Endodermal cell (in vitro differentiated cells): ENCODE measurements at regions not wholly inside any gene's neighbourhood (a gene's known extent, or its start where the extent isn't known, plus 50 kb on each side); places are given as distances from the start of the nearest gene placed in this dataset.

Experiments used
- DNase-seq: peaks from one replicate; pipeline ENCODE4 v3.0.0-alpha.2; 2017
- H3K27ac ChIP-seq: 2 replicates; pipeline ENCODE4 v1.5.1; 2013; ENCODE audit warnings: mild to moderate bottlenecking, low read depth, low read length, moderate library complexity
- H3K27me3 ChIP-seq: 2 replicates; pipeline ENCODE4 v1.6.1; 2013; ENCODE audit warnings: mild to moderate bottlenecking, low read length, moderate library complexity; ENCODE audit not compliant: insufficient read depth, control insufficient read depth, poor library complexity, severe bottlenecking
- H3K36me3 ChIP-seq: 2 replicates; pipeline ENCODE4 v1.7.0; 2013; ENCODE audit warnings: mild to moderate bottlenecking, low read length, moderate library complexity; ENCODE audit not compliant: control insufficient read depth, insufficient read depth
- H3K4me1 ChIP-seq: one replicate; pipeline ENCODE4 v1.7.0; 2013; ENCODE audit warnings: low read length; ENCODE audit not compliant: control insufficient read depth, insufficient read depth
- H3K4me3 ChIP-seq: 2 replicates; pipeline ENCODE4 v1.5.1; 2013; ENCODE audit warnings: mild to moderate bottlenecking, low read length, moderate library complexity
- H3K9ac ChIP-seq: 2 replicates; pipeline ENCODE4 v1.6.1; 2013; ENCODE audit warnings: mild to moderate bottlenecking, low read length, moderate library complexity; ENCODE audit not compliant: poor library complexity, severe bottlenecking; ENCODE audit errors: extremely low read depth
- H3K9me3 ChIP-seq: 2 replicates; pipeline ENCODE4 v1.6.1; 2013; ENCODE audit warnings: mild to moderate bottlenecking, low read length, moderate library complexity; ENCODE audit not compliant: control insufficient read depth
- H3K27ac Mint-ChIP-seq: 2 replicates; pipeline ENCODE4 v1.8.0; 2020; ENCODE audit warnings: mixed read lengths
- H3K27me3 Mint-ChIP-seq: 2 replicates; pipeline ENCODE4 v1.8.0; 2021; ENCODE audit warnings: mild to moderate bottlenecking, mixed read lengths; ENCODE audit not compliant: insufficient read depth
- H3K36me3 Mint-ChIP-seq: 2 replicates; pipeline ENCODE4 v1.8.0; 2020; ENCODE audit warnings: low read depth, mixed read lengths
- H3K4me1 Mint-ChIP-seq: 2 replicates; pipeline ENCODE4 v1.8.0; 2020; ENCODE audit warnings: mixed read lengths
- H3K4me3 Mint-ChIP-seq: 2 replicates; pipeline ENCODE4 v1.8.0; 2020; ENCODE audit warnings: mild to moderate bottlenecking, moderate library complexity, mixed read lengths
- H3K9me3 Mint-ChIP-seq: 2 replicates; pipeline ENCODE4 v1.8.0; 2020; ENCODE audit warnings: mild to moderate bottlenecking, mixed read lengths
- CTCF ChIP-seq: fragments of 200-600 bp; sonication (generic); conservative IDR thresholded peaks from 2 replicates; pipeline ENCODE4 v1.5.0; 2021; ENCODE audit warnings: antibody characterized with exemption, mild to moderate bottlenecking
- WGBS, 2 experiments: methylation state at CpG; one replicate each; pipeline versions ENCODE4 v1.1.5 to v1.1.7; 2013; ENCODE audit warnings: missing lambda C conversion rate in 2 of 2, mixed read lengths in 1 of 2; ENCODE audit not compliant: insufficient coverage in 1 of 2, insufficient read length in 1 of 2; 5-methylcytosine and 5-hydroxymethylcytosine counted together

- 96 to 98% methylated on average over 7 of the region's 7 CpGs for WGBS, 2 experiments
- Histone ChIP-seq H3K4me3 (no peak overlapping the region), H3K9me3 (no peaks in the 10 kb centered on the region), H3K27me3 (no peaks in the 10 kb centered on the region), H3K36me3 (no peaks in the 10 kb centered on the region), H3K27ac (no peak overlapping the region), H3K4me1 (no peaks in the 10 kb centered on the region), H3K9ac (no peak overlapping the region)
- Mint-ChIP-seq H3K36me3 (no peaks in the 10 kb centered on the region), H3K27me3 (no peaks in the 10 kb centered on the region), H3K4me3 (no peak overlapping the region), H3K4me1 (peaks cover 8% of the 10 kb centered on the region), H3K27ac (no peak overlapping the region), H3K9me3 (no peaks in the 10 kb centered on the region)
- DNase-seq = no peak
- no peak for TF ChIP-seq CTCF
Observed at GRCh38 chr6:137427656-137428290, 66.4 kb downstream of the OLIG3 start.

- Mint-ChIP-seq H3K9me3 (no peaks in the 10 kb centered on the region), H3K27ac (no peak overlapping the region), H3K27me3 (no peaks in the 10 kb centered on the region), H3K4me1 (peaks cover 8% of the 10 kb centered on the region), H3K36me3 (no peaks in the 10 kb centered on the region), H3K4me3 (no peak overlapping the region)
- H3K36me3 ChIP-seq = no peaks in the 10 kb centered on the region
- DNase-seq = no peak
- WGBS, 2 experiments = 60 to 65% methylated on average over 2 of the region's 2 CpGs
- H3K4me3 ChIP-seq = no peak overlapping the region
- H3K9me3 ChIP-seq = no peaks in the 10 kb centered on the region
- no peak overlapping the region for H3K27ac ChIP-seq
- H3K27me3 ChIP-seq = no peaks in the 10 kb centered on the region
- H3K9ac ChIP-seq = no peak overlapping the region
- no peaks in the 10 kb centered on the region for H3K4me1 ChIP-seq
- TF ChIP-seq CTCF = no peak
Observed at GRCh38 chr6:137426007-137426689, 68.0 kb downstream of the OLIG3 start.

GRCh38 chr6:137424251-137424650 is 69.9 kb downstream of the OLIG3 start:
- Mint-ChIP-seq H3K4me3 (no peak overlapping the region), H3K27ac (peak overlapping the region; percentile 60)

More at GRCh38 chr6:137424251-137424650, 69.9 kb downstream of the OLIG3 start:
- Mint-ChIP-seq H3K4me1 (peaks cover 8% of the 10 kb centered on the region), H3K36me3 (no peaks in the 10 kb centered on the region), H3K9me3 (no peaks in the 10 kb centered on the region), H3K27me3 (no peaks in the 10 kb centered on the region)
- Histone ChIP-seq H3K9ac (no peak overlapping the region), H3K36me3 (no peaks in the 10 kb centered on the region), H3K9me3 (no peaks in the 10 kb centered on the region), H3K4me1 (no peaks in the 10 kb centered on the region), H3K4me3 (no peak overlapping the region), H3K27me3 (no peaks in the 10 kb centered on the region), H3K27ac (no peak overlapping the region)
- WGBS, 2 experiments = 0 to 46% methylated on average over 1 to 3 of the region's 3 CpGs
- no peak for DNase-seq
- no peak for TF ChIP-seq CTCF
